ENCODE measurements at regions not wholly inside any gene's neighbourhood (a gene's known extent, or its start where the extent isn't known, plus 50 kb on each side); places are given as distances from the start of the nearest gene placed in this dataset.
"Not testable (repeated sequence)": the region's sequence is repeated elsewhere in the genome, so short reads cannot be mapped to it uniquely, and the experiment has no call there.

DNA sequence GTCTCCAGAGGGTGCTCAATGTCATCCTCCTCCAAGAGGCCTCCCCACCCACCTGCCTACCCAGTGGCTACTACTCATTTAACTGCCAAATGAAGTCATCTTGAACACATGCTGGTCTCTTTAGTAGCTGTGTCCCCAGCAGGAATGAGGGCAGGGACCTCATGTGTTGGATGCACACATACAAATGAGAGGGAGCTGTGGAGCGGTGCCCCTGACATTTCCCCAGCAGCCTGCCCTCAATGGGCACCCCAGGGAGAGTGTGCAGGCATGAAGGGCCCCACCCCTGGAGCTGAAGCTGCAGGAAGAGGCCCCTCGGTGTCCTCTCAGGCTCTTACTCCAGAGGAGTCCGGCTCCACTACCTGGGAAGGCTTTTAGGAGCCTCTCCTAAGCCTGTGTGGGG is 1322.7 kb downstream of the UQCRFS1 start:
- DNase-seq (ENCODE audit: low read depth in 3 of 3, low spot score in 1 of 3): no peak

- DNase-seq (ENCODE audit: low read depth in 3 of 3, low spot score in 1 of 3): no peak
Observed at GRCh38 chr19:27889156-27889555, 1323.8 kb downstream of the UQCRFS1 start.

- DNase-seq (ENCODE audit: low read depth in 3 of 3, low spot score in 1 of 3): no peak
Observed at GRCh38 chr19:27887946-27888345, 1325.0 kb downstream of the UQCRFS1 start.

DNA sequence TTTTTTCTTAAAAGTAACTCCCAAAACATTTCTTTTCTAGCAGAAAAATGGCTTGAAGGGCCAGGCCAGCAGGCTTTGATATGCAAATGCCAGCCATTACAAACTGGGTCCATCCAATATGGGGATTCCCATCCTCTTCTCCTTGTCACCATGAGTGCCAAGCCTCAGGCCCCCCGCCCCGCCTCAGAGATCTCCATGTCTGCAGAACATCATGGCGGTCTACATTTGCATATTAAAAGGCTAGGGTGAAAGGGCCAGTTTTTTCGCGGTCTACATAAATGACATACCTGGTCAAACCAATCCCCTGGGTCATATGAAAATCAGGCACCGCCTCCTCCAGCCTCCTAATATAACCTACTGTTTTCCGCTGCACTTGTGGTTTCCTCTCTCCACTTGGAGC is 1327.6 kb downstream of the UQCRFS1 start:
- no peak for DNase-seq (ENCODE audit: low read depth in 3 of 3, low spot score in 1 of 3)

- DNase-seq (ENCODE audit: low read depth in 3 of 3, low spot score in 1 of 3): no peak
Observed at GRCh38 chr19:27884376-27884775, 1328.6 kb downstream of the UQCRFS1 start.

DNA sequence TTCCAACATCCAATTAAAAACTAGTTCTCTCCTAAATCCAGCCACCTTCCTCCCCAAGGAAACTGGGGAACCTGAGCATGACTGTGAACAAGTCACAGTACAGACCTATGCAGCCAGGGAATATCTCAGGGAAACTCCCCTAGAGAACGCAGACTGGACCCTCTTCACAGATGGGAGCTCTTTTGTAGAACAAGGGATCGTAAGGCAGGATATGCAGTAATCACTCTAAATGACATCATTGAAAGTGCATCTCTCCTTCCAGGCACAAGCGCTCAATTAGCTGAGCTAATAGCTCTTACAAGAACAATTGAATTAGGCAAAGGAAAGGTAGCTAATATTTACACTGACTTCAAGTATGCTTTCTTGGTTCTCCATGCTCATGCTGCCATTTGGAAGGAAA is 1331.7 kb downstream of the UQCRFS1 start:
- no peak for DNase-seq (ENCODE audit: low read depth in 3 of 3, low spot score in 1 of 3)

DNA sequence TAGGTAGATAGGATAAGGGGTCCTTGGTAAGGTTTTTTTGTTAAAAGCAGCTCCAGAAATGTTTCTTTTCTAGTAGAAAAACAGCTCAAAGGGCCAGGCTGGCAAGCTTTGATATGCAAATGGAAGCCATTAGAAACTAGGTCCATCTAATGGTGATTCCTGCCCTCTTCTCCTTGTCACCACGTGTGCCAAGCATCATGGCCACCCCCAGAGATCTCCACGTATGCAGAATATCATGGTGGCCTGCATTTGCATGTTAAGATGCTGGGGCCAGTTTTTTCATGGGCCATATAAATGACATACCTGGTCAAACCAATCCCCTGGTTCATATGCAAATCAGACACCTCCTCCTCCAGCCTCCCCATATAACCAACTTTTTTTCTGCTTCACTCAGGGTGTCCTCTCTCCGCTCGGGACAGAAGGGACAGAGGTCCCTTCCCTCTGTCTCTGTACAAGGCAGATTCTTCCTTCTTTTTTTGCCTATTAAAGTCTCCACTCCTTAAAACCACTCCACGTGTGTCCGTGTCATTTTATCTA is 1335.9 kb downstream of the UQCRFS1 start:
- no peak for DNase-seq (ENCODE audit: low read depth in 3 of 3, low spot score in 1 of 3)

- no peak for DNase-seq (ENCODE audit: low read depth in 3 of 3, low spot score in 1 of 3)
Observed at GRCh38 chr19:27876489-27876888, 1336.5 kb downstream of the UQCRFS1 start.

- DNase-seq (ENCODE audit: low read depth in 3 of 3, low spot score in 1 of 3): no peak
Observed at GRCh38 chr19:27872370-27872769, 1340.6 kb downstream of the UQCRFS1 start.

DNA sequence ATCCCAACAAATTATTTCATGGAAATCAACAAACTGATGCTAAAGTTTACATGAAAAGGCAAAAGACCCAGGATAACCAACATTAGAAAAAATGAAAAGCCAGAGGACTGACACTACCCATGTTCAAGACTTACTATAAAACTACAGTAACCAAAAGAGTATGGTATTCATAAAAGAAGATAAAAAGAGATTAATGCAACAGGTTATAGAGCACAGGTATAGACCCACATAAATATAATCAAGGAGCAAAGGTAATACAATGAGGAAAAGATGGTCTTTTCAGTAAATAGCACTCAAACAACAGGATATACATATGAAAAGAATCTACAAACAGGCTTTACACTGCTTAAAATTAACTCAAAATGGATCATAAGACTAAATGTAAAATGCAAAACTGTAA is 1342.7 kb downstream of the UQCRFS1 start:
- no peak for DNase-seq (ENCODE audit: low read depth in 3 of 3, low spot score in 1 of 3)

- DNase-seq (ENCODE audit: low read depth in 3 of 3, low spot score in 1 of 3): no peak
Observed at GRCh38 chr19:27868007-27868406, 1344.9 kb downstream of the UQCRFS1 start.

DNA sequence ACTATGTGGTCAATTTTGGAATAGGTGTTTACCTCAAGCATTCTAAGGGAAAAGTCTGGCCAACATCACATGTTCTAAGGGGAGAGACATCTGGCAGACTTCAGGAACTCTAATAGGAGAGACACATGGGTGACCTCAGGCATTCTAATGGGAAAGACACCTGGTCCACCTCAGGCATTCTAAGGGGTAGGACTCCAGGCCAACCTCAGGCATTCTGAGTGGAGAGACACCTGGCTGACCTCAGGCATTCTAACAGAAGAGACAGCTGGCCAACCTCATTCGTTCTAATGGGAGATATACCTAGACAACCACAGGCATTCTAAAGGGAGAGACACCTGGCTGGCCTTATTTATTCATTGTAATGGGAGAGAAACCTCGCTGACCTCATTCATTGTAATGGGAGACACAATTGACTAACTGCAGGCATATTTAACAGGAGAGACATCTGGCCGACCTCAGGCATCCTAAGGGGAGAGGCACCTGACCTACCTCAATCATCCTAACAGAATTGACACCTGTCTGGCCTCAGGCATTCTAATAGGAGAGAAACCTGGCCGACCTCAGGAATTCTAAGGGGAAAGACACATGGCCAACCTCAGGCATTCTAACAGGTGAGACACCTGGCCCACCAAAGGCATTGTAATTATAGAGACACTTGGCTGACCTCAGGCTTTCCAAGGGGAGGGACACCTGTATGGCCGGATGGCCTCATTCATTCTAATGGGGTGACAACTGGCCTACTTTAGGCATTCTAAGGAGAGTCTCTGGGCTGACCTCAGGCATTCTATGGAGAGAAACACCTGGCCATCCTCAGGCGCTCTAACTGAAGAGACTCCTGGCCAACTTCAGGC is 1346.8 kb downstream of the UQCRFS1 start:
- DNase-seq (ENCODE audit: low read depth in 3 of 3, low spot score in 1 of 3): no peak

DNA sequence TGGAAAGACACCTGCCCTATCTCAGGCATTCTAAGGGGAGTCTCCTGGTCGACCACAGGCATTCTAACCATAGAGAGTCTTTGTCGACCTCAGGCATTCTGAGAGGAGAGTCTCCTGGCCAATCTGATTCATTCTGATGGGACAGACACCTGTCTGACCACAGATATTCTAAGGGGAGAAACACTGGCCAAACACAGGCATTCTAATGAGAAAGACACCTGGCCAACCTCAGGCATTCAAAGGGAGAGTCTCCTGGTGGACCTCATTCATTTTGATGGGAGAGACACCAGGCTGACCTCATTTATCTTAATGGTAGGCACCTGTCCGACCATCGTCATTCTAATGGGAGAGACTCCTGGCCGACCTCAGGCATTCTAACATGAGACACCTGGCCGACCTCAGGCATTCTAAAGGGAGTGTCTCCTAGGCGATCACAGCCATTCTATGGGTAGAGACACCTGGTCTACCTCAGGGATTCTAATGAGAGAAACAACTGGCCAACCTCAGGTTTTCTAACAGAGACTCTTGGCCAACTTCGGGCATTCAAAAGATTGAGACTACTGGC is 1351.5 kb downstream of the UQCRFS1 start:
- no peak for DNase-seq (ENCODE audit: low read depth in 3 of 3, low spot score in 1 of 3)

GRCh38 chr19:27860309-27860934 is 1352.5 kb downstream of the UQCRFS1 start:
- no peak for DNase-seq (ENCODE audit: low read depth in 3 of 3, low spot score in 1 of 3)

DNA sequence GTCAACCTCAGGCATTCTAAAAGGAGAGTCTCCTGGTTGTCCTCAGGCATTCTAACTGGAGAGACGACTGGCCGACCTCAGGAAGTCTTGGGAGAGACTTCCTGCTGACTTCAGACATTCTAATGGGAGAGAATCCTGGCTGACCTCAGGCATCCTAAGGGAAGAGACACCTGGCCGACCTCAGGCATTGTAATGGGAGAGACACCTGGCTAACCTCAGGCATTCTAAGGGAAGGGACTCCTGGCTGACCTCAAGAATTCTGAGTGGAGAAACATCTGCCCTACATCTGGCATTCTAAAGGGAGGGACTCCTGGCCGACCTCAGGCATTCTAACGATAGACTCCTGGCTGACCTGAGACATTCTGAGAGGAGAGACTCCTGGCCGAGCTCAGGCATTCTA is 1353.3 kb downstream of the UQCRFS1 start:
- no peak for DNase-seq (ENCODE audit: low read depth in 3 of 3, low spot score in 1 of 3)

DNA sequence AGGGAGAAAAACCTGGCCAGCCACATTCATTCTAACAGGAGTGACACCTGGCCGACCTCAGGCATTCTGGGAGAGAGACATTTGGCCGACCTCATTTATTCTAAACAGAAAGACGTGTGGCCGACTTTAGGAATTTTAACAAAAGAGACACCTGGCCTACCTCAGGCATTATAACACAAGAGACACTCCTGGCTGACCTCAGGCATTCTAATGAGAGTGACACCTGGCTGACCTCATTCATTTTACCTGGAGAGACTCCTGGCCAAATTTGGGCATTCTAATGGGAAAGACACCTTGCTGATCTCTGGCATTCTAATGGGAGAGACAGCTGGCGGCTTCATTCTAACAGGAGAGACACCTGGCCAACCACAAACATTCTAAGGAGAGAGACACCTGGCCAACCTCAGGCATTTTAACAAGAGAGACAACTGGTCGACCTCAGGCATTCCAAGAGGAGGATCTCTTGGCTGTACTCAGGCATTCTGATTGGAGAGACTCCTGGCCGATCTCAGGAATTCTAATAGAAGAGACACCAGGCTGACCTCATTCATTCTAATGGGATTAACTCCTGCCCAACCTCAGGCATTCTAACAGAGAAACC is 1353.9 kb downstream of the UQCRFS1 start:
- DNase-seq (ENCODE audit: low read depth in 3 of 3, low spot score in 1 of 3): no peak

DNA sequence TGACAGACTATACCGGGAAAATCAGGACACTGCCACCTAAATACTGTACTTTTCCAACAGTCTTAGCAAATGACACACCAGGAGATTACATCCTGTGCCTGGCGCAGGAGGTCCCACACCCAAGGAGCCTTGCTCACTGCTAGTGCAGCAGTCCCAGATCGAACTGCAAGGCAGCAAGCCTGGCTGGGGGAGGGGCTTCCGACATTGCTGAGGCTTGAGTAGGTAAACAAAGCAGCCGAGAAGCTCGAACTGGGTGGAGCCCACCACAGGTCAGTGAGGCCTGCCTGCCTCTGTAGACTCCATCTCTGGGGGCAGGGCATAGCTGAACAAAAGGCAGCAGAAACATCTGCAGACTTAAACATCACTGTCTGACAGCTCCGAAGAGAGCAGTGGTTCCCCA is 1360.0 kb downstream of the UQCRFS1 start:
- not testable (repeated sequence) for DNase-seq (ENCODE audit: low read depth in 3 of 3, low spot score in 1 of 3)

DNA sequence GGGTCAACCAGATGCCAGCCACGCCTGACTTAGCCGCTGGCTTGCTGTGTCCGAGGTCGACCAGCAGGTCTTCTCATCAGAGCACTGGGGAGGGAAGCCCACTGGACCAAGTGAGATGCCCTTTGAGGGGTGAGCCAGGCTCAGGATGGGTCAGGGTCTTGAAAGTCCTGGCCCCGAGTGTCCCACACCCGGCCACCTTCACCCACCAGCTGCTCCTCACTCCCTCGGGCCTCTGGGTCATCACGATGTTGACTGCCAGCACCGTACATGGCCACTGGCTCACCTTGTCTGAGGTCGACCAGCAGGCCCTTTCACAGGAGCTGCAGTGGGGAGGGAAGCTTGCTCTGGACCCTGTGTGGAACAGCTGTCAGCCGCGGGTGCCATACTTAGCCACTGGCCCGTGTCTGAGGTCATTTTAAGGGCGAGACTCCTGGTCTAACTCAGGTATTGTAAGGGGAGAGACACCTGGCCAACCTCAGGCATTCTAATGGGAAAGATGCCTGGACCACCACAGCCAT is 1361.3 kb downstream of the UQCRFS1 start:
- DNase-seq (ENCODE audit: low read depth in 3 of 3, low spot score in 1 of 3): no peak

- no peak for DNase-seq (ENCODE audit: low read depth in 3 of 3, low spot score in 1 of 3)
Observed at GRCh38 chr19:27851002-27851481, 1361.9 kb downstream of the UQCRFS1 start.

- no peak for DNase-seq (ENCODE audit: low read depth in 3 of 3, low spot score in 1 of 3)
Observed at GRCh38 chr19:27846944-27847343, 1366.0 kb downstream of the UQCRFS1 start.

- no peak for DNase-seq (ENCODE audit: low read depth in 3 of 3, low spot score in 1 of 3)
Observed at GRCh38 chr19:27844261-27844660, 1368.7 kb downstream of the UQCRFS1 start.

Data from stimulated activated CD4-positive, alpha-beta T cell treated with anti-CD3 and anti-CD28 coated beads, TNF-alpha, amount 100 ng/mL, for 1 hour (primary cell).